Uterus (tissue), 2 donors: ENCODE measurements at regions not wholly inside any gene's neighbourhood (a gene's known extent, or its start where the extent isn't known, plus 50 kb on each side); places are given as distances from the start of the nearest gene placed in this dataset.

Source experiments
- POLR2A ChIP-seq, 2 donors: fragments of 450-650 bp; IDR thresholded peaks; one replicate each; pipeline ENCODE4 v1.6.1; 2016; ENCODE audit warnings: antibody characterized with exemption in 2 of 2, mild to moderate bottlenecking in 1 of 2, moderate library complexity in 1 of 2
- TF ChIP-seq, protein P1 (sequence below), 4 experiments: fragments of 200-600 bp in 2 of 4; fragments of 450-650 bp in 2 of 4; sonication (generic) in 2 of 4; IDR thresholded peaks; one replicate each; pipeline ENCODE4 v1.5.1; 2016 to 2019; ENCODE audit warnings: antibody characterized with exemption in 4 of 4, mild to moderate bottlenecking in 2 of 4, moderate library complexity in 1 of 4

DNA sequence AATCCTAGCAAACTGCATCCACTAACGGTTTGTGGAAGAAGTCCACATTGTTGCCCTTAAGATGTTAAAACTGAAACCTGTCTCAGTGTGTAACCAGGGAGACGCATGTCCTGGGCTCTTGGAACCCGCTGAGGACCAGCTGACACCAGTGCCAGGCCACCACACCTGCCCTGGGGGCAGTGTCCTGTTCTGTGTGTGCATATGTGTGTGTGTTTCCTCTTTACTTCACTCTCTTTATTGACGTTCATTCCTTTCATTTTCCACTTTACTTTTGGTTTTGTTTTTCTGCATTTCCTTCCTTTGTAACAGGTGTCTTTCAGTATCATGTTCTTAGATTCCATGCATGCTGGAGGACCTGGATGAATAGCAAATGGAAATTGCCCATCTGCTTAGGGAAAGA, 83.8 kb downstream of the TEX36 start:
- TF ChIP-seq, protein P1, sequence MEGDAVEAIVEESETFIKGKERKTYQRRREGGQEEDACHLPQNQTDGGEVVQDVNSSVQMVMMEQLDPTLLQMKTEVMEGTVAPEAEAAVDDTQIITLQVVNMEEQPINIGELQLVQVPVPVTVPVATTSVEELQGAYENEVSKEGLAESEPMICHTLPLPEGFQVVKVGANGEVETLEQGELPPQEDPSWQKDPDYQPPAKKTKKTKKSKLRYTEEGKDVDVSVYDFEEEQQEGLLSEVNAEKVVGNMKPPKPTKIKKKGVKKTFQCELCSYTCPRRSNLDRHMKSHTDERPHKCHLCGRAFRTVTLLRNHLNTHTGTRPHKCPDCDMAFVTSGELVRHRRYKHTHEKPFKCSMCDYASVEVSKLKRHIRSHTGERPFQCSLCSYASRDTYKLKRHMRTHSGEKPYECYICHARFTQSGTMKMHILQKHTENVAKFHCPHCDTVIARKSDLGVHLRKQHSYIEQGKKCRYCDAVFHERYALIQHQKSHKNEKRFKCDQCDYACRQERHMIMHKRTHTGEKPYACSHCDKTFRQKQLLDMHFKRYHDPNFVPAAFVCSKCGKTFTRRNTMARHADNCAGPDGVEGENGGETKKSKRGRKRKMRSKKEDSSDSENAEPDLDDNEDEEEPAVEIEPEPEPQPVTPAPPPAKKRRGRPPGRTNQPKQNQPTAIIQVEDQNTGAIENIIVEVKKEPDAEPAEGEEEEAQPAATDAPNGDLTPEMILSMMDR (IDR thresholded peaks at IDR 0.05), result no peak
- TF ChIP-seq POLR2A (IDR thresholded peaks at IDR 0.05), result no peak
